NCI-H226 (cell line): ENCODE measurements at regions not wholly inside any gene's neighbourhood (a gene's known extent, or its start where the extent isn't known, plus 50 kb on each side); places are given as distances from the start of the nearest gene placed in this dataset.
A peak's percentile ranks its signal among the peaks of the same experiment; 100 is the strongest.

Source experiments
- DNase-seq: peaks from one replicate; pipeline ENCODE4 v3.0.0-alpha.2; 2015

GRCh38 chr20:23278172-23278571 lies 72.4 kb upstream of the NXT1 start:
- DNase-seq, result no peak

DNA sequence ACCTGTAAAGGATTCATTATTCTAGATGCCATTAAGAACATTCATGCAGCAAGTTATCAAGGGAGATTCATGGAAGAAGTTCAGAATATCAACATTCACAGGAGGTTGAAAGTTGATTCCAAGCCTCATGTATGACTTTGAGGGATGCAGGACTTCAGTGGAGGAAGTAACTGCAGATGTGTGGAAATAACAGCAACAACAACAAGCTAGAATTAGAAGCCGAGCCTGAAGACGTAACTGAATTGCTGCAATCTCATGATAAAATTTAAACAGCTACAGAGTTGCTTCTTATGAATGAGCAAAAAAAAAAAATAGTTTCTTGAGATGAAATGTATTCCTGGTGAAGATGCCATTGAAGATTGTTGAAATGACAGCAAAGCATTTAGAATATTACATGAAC lies 73.3 kb upstream of the NXT1 start:
- no peak for DNase-seq

DNA sequence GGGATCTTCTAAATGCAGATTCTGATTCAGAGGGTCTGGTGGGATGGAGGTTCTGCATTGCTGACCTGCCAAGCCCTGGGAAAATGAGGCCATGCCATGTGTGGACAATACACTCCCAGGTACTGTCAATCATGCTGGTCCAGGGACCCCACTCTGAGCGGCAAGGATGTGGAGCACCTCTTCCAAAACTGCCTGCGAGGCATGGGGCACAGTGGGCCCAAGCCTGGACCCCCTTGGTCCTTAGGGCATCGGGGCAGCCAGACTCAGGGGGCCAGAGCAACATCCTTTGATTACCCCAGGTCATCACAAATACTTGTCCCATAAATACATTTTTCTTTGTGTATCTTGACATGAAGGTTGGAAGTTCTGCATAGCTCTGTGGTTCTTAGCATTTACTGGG lies 76.8 kb upstream of the NXT1 start:
- no peak for DNase-seq

GRCh38 chr20:23272176-23273029 lies 78.2 kb upstream of the NXT1 start:
- no peak for DNase-seq

- DNase-seq, result no peak
These were observed 80.1 kb upstream of the NXT1 start for GRCh38 chr20:23270382-23270911.

DNA sequence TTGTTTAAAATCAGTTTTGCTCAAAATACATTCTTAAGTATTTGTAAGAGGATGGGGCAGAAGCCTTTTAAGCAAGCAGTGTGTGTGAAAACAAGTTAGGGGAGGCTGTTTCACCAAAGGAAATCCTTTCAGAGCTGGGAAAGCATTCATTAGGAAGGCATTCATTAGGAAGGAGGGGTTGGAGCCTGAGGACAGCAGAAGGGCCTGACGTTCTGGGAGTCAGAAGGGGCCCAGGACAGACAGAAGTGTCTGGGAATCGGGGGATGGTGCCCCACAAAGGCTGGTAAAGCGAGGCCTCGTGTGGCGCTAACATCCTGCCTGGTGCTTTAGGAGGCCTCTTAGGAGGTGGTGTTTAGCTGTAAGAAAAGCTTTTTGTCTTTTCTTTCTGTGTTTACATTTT lies 80.6 kb upstream of the NXT1 start:
- no peak for DNase-seq

DNA sequence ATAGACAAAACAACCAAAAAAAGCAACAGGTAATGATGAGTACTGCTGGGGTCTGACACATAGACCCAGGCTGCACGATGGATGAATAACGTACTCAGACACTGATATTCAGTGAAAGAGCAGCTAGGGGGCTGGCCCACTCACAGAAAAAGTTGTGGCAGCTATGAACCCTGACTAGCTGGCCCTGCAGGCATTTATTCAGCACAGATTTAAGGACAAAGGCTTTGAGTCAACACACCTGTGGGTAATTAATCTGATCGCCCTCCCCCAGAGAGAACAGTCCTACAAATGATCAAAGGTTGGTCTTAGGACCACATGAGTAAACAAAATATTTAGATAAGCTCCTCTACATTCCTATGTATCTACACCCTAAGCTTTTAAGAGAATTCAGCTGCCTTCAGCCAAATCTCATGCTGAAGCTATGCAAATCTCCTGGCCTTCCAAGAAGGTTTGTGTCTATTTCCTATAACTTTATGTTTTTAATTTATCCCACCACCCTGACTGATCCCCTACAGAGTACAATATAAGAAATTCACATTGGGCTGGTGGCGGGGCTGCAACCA lies 81.7 kb upstream of the NXT1 start:
- DNase-seq, result no peak

DNA sequence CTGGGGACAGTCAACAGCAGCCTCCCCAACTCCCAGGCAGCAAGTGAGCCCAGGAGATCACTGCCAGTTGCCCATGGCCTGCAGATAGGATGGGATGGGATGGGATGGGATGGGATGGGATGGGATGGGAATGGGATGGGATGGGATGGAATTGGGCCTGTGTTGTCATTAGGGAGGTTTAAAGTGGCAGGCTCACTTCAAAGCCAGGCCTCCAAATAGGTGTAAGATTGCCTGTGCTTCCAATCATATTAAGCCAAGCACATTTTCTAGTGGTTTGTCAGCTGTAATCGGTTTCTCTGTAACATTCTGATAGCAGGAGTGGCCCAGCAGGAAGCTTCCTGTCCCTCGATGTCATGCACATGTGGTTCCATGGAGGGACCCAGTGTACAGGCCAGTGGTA lies 82.7 kb upstream of the NXT1 start:
- no peak for DNase-seq

DNA sequence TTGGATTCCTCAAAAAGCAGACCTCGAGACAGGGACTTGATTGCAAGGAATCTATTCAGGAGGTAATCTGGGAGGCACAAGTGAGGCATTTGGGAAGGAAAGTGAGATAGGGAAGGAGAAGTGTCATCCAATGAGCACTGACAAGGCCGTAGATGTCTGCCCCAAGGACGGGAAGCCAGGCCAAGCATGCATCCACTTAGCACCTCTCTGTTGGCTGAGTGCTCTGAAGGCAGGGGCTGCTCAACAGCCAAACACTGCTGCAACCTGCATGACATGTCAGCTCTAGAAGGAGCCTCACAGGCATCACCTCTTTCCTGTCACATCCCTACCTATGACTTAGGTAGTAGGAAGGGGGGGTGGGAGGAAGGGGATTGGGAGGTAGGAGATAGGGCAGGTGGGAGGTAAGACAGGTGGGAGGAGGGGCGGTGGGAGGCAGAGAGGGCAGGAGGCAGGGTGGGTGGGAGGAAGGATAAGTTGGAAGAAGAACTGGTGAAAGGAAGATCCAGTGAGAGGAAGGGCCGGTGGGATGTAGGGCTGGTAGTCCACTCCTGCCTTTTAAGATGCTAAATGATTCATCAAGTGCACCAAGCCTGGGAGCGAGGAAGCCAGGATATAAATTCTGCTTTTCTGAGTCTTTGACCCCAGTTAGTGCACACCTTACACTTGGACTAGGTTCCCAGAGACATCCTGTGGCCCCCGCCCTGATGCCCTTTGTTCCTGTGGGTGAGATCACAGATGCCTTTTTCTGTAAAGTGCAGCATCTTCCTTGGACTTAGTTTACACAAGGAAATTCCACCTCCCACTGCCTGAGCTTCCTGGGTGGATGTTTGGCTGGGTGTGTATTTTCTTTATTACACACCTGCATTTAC lies 83.8 kb upstream of the NXT1 start:
- no peak for DNase-seq

GRCh38 chr20:23265226-23265625 lies 85.4 kb upstream of the NXT1 start:
- no peak for DNase-seq

DNA sequence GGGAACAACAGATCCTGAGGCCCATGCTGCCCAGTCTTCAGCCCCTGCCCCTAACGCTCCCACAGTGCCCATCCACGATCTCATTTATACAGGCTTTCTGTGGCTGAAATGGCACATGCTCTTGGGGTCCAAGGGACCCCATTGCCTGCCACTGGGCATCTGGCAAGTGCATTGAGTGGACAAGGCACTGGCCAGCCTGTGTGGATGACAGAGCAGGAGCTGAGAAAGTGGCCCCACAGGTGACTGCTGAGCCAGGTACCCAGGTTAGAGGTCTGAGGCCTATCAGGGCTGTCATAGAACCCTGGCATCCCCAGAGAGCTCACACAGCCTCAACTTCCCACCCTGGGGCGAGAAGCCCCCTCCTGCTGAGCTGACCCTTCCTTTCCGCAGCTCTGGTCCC lies 86.0 kb upstream of the NXT1 start:
- DNase-seq, result no peak

DNA sequence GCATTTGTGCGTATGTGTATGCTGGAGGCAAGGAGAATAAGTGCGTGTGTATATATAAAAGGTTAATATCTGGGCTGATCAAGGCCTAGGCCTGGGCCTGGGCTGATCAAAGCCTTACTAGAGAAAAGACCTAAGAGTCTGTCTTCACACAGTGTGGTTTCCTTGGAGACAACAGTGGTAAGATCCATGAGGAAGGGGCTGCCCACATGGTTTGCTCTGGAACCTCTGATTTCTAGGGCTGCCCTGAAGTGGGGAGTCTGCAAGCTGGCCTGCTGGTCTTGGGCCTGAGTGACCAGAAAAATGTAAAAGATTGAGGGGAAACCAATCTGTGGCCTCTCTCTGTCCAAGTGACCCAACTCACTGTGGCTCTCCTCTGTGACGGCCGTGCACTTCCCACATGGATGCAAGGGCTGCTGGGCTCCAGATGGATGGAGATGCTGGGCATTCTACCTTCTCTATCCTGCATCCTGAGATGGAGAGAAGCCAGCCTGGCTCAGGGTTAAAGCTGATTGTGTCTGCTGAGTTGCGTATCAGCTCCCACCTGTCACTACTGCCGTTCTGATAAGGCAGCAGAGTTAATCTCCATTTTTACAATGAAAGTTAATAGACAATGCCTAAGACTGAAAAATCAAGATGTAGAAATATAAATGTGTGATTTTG lies 90.3 kb upstream of the NXT1 start:
- DNase-seq, result no peak

- DNase-seq, result no peak
These were observed 91.9 kb upstream of the NXT1 start for GRCh38 chr20:23258747-23259121.

DNA sequence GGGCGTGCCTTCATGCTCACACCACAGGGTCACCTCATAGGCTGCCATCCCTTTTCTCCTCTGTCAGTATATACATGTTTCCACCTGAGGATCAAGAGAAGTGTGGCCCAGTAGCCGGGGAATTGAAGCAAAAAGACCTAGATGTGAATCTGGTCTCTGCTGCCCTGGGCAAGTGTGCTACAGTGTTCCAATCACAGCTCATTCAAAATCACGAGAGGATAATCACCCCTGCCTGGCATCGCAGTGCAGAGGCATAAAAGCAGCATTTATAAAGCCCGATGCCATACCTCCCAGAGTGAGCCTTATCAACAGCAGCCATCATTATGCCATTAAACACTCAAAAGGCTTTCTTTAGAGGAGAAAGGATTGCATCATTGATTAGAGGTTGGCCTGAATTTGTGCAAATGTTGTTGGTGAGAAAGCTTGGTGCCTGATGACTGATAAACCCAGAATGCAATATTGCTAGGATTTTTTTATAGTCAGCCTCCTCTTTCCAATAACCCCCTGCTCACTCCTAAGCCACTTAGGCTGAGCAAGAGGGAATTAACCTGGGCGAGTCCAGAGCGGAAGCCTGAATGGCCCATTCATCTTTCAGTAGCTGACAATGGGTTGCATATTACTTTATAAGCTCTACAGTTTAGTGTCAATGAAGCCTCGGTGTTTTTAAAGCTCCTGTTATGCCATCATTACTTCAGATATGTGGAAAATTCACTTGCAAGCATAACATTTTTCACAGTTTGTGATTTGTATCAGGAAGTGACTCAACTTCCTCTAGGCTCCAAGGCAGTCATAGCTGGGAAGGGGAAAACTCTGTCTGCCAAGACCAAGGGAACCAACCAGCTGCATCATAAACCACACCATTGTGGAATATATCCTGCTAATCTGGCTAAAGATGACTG lies 92.5 kb upstream of the NXT1 start:
- DNase-seq, result peak; percentile 83

- no peak for DNase-seq
These were observed 93.4 kb upstream of the NXT1 start for GRCh38 chr20:23257106-23257761.

DNA sequence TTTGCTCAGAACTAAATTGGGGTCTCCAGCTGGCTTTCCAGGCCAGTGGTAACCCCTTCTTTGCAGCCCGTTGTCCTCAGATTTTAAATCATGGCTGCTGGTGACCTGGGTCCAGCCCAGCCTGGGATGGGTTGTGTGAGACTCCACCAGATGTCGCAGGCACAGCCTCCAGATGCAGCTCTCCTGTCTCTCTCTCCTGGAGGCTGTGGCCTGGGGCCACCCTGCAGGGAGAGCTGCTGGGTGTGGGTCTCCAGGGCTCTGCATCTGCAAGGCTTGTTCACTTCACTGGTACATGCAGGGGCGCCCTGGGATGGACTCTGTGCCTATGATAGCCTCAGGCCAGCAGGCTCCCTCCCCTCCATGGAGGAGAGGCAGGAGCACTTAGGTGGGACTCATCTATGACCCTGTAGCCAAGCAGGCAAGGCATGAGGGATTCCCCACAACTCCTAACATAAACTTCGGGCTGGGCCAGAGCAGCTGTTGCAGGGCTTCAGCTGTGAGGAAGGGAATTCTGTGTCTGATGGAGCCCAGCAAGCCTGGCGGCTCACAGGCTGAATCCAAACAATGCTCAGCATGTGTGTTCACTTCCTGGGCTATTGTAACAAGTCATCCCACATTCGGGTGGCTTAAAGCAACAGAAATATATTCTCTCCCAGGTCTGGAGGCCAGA lies 94.7 kb upstream of the NXT1 start:
- DNase-seq, result no peak

GRCh38 chr20:23255106-23255505 lies 95.5 kb upstream of the NXT1 start:
- no peak for DNase-seq

DNA sequence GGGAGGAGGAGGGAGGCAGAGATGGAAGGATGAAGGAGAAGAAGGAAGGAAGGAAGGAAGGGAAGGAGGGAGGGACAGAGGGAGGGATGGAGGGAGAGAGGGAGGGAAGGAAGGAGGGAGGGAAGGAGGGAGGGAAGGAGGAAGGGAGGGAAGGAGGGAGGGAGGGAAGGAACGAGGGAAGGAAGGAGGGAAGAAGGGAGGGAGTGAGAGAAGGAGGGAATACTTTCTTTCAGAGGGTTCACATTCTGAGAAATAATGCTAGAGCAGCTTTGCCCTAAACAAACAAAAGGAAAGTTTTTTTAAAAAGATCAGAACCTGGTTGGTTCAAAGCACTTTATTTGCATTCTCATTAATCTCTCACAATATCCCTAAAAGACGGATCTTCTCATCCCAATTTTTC lies 96.1 kb upstream of the NXT1 start:
- DNase-seq, result no peak

DNA sequence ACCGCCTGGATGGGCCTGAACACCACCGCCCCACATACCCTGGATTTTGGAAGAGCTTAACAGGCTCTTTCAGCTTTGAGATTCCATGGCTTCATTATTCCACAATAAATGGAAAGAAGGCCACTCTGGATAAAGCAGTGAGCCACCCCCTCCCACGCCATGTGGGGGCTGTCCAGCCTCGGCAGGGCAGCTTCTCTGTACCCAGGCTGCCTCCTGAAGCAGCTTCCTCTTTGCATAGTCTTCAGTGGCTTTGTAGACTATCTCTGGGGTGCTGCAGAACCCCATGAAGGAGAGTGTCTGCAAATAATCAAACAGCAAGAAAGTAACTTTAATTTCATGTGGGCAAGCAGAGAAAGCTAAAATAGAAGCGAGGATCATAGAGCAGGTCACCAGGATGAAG lies 96.6 kb upstream of the NXT1 start:
- DNase-seq, result no peak

GRCh38 chr20:23253524-23253923 lies 97.1 kb upstream of the NXT1 start:
- no peak for DNase-seq

DNA sequence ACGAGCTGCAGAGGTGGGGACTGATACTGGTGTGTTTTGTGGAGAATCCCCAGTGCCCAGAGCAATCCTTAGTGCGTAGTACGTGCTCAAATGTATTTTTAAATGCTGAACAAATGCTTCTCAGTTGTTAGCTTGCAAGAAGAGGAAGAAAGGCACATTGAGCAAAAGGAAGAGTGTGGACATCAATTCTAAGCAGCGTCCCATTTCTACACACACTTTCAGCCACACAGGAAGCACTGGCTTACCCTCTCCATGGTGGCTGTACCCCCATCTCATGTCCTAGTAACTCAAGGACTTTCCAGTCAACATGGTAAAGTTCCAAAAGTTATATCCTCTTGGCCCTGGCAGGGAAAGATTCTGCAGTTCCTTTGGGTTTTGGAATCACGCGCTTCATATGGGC lies 98.8 kb upstream of the NXT1 start:
- no peak for DNase-seq
